GM12875 (cell line): ENCODE measurements at regions not wholly inside any gene's neighbourhood (a gene's known extent, or its start where the extent isn't known, plus 50 kb on each side); places are given as distances from the start of the nearest gene placed in this dataset.

Experiments used
- H3K4me3 ChIP-seq: one replicate; pipeline ENCODE4 v1.5.1; 2011; ENCODE audit warnings: low read depth, low read length, control low read depth
- TF ChIP-seq, protein P1 (sequence below): IDR thresholded peaks from 2 replicates; pipeline ENCODE4 v1.5.1; 2011; ENCODE audit warnings: low read depth, mild to moderate bottlenecking, control low read depth, inconsistent platforms, low read length, moderate library complexity, borderline replicate concordance; ENCODE audit not compliant: insufficient read depth

DNA sequence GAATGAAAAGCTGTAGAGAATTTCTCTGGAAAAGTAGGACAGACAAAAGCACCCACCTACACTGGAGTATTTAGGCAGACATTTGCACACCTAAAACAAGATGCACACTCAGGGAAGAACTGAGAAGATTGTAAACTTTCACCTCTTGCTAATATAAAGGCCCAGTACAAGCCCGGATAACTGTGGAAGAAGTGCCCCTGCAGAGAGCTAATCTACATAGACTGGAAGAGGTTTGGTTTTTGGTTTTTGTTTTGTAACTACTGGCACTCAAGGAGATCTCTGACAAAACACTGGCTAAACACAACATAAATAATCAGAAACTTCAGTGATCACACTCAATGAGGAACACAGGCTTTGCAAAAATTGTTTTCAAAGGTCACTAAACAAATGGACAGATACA lies 782.2 kb upstream of the SLC8A1 start:
- TF ChIP-seq, protein P1, sequence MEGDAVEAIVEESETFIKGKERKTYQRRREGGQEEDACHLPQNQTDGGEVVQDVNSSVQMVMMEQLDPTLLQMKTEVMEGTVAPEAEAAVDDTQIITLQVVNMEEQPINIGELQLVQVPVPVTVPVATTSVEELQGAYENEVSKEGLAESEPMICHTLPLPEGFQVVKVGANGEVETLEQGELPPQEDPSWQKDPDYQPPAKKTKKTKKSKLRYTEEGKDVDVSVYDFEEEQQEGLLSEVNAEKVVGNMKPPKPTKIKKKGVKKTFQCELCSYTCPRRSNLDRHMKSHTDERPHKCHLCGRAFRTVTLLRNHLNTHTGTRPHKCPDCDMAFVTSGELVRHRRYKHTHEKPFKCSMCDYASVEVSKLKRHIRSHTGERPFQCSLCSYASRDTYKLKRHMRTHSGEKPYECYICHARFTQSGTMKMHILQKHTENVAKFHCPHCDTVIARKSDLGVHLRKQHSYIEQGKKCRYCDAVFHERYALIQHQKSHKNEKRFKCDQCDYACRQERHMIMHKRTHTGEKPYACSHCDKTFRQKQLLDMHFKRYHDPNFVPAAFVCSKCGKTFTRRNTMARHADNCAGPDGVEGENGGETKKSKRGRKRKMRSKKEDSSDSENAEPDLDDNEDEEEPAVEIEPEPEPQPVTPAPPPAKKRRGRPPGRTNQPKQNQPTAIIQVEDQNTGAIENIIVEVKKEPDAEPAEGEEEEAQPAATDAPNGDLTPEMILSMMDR: no peak
- no peak overlapping the region for H3K4me3 ChIP-seq

- H3K4me3 ChIP-seq: no peak overlapping the region
- TF ChIP-seq, protein P1: no peak
Measured at GRCh38 chr2:41241325-41242000, 789.6 kb upstream of the SLC8A1 start.

DNA sequence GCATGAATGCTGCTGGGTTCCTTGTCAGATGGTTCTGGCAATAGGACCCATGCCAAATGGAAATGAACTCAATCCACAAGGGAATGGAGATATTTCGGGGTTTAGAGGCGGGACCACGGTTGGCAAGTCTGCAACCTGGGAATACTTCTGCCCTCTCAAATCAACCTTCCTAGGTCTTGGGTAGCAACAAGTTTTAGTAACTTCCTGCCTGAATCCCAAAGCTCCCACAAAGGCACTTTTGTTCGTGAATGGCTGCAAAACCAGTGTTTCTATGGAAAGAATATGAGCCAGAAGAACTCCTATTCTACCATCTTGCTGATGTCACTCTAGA lies 790.1 kb upstream of the SLC8A1 start:
- no peak overlapping the region for H3K4me3 ChIP-seq
- TF ChIP-seq, protein P1: no peak

DNA sequence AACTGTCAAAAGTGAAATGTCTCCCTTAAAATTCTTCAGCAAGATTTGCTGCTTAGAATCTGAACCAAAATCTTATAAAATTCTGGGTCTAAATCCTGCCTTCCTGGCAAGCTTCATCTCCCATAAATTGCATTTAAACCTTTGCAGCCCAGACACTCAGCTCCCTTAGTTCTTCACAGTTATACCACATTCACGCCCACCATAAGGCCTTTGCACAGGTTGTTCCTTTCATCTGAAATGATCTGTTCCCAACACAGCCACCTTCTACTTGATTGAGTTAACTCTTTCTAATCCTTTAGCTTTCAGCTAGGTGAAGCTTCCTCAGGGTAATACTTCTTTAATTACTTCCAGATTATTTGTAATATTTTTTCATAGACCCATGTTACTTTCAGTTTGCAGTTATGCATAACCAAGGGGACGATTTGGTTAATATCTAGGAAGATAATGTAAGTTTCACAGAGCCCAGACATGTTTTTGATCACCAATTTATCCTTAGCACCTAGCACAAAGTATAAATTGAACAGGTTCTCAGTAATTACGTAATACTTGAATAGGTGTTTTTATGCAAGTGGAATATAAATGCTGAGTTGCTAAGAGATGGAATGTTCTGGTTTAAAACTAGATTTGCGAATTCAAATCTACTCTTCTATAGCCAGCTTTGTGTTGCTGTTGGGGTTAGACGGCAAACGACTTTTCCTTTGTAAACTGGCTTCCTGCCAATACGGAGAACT lies 779.7 kb upstream of the PKDCC start:
- no peak overlapping the region for H3K4me3 ChIP-seq
- TF ChIP-seq, protein P1: no peak

DNA sequence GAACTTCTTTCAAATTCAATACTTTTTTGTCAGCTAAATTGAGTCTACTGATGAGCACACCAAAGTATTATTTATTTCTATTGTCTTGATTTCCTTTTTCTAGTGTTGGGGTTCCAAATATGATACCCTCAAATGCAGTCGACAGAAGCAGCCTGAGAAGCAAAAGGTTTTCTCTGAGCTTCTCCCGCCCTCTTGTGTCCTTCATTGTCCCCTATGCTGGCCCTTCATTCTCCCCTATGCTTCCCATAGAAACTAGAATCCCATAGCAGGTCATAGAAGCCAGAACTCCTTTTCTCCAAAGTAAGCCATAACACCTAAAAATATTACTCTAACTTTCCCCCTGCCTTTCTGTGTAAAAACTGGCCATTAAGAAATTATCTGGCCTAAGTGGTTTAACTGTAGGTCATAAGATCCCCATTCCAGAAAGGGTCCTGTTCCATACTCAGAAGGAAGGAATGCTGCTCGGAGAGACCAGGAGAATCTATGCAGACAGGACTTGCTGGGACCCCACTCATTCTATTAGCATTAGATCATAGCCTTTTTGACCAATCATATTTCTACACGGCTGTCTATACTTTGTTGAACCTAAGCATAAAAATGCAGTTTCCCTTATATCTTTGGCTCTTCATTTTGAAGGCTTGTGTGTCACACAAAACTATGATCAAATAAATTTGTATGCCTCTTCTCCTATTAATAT lies 764.6 kb upstream of the PKDCC start:
- no peak overlapping the region for H3K4me3 ChIP-seq
- TF ChIP-seq, protein P1: no peak

DNA sequence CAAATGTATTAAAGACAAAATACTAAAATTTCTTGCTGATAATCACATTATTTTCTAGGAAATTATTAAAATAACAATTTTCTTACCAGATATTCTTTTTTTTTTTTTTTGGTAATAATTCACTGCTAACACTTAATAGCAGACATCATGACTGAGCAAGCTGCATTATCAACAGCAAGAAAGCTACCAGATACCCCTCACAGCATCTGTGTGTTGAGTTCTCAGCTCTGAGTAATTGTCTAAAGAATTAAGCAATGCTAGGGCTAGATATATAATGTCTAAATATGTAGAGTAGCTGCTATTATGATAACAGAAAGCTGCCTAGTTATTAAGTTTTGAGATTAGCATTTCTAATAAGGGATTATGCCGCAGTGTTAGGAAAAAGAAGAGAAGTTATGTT lies 754.3 kb upstream of the PKDCC start:
- TF ChIP-seq, protein P1: no peak
- H3K4me3 ChIP-seq: no peak overlapping the region
